Left hindlimb (tissue), 1 donor: ENCODE measurements at regions not wholly inside any gene's neighbourhood (a gene's known extent, or its start where the extent isn't known, plus 50 kb on each side); places are given as distances from the start of the nearest gene placed in this dataset.

ENCODE experiments used
- DNase-seq: peaks from one replicate; pipeline ENCODE4 v3.0.0-alpha.2; 2018

- DNase-seq = no peak
These were observed 427.2 kb downstream of the COG6 start for GRCh38 chr13:40082639-40083038.

GRCh38 chr13:40083841-40084240 is 428.4 kb downstream of the COG6 start:
- no peak for DNase-seq

DNA sequence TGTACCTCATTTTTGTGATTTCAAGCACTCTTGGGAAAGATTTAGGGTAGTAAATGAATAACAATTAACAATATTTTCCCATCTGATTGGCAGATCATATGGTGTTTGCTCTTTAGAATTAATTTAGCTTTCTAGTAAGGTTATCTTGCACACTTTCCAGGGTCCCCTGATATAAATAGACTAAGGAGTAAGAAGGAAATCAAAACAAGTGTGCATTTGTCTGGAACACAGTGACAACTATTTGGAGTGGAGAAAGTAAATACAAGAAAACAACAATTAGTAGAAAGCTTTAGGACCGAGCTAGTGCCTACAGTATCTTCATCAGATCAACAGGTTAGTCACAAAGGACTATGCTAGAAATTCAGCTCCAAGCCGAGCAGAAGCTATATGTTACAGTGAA is 429.5 kb downstream of the COG6 start:
- DNase-seq = no peak

DNA sequence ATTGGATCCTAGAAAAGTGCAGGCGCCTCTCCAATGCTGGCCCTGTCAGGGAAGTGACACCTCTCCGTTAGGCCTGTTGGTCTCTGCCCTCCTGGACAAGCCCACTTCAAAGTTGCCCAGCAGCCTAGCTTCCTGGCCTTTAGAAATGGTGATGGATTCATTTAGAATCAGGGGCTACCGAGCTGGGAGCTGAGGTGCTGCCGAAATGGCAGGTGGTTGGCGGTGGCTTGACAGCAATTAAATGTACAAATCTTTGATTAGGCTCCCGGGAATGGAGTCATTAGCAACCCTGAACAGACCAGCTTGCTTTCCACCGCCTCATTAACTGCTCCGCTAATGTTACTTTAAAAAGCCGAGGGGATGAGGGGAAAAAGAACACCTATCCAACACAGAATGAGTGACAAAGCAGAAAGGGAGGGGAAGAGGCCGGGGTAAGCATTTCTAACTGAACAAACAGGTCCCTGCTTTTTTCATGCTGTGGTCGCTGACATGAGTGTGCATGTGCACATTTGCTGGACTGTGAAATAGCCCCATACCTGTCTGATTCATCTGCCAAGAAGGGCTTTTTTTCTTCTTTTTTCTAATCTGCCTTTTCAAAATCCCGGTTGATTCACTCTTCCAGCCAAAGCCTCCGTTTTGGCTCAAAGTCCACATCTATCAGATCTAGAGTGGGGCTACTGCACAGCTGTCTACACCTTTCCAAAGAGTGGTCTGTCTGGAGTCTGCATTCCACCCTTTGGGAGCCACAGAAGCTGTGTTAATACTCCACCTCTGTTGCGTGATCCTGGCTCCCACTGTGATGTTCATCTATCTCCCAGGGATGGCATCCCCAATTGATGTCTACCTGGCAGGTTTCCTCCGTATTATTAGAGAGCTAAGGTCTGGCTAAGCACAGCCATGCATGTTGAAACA is 431.9 kb downstream of the COG6 start:
- DNase-seq = no peak

DNA sequence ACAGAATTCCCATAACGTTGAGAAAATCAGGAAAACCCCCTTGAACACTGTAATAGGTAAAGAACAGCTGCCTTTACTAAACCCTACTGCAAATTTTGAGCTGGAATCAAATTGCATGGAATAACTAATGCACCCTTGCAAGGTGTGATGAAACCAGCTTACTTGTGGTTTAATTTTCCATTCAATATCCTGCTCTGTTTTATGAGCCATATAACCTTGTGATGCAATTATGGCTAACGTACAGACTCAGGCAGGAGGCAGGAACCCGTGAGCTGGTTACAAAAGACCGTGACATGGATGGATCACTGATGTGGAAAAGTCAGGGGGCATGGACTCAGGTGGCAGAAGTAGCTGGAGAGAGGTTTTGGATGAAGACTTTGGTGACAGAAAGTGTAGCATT is 438.6 kb downstream of the COG6 start:
- DNase-seq = no peak

DNA sequence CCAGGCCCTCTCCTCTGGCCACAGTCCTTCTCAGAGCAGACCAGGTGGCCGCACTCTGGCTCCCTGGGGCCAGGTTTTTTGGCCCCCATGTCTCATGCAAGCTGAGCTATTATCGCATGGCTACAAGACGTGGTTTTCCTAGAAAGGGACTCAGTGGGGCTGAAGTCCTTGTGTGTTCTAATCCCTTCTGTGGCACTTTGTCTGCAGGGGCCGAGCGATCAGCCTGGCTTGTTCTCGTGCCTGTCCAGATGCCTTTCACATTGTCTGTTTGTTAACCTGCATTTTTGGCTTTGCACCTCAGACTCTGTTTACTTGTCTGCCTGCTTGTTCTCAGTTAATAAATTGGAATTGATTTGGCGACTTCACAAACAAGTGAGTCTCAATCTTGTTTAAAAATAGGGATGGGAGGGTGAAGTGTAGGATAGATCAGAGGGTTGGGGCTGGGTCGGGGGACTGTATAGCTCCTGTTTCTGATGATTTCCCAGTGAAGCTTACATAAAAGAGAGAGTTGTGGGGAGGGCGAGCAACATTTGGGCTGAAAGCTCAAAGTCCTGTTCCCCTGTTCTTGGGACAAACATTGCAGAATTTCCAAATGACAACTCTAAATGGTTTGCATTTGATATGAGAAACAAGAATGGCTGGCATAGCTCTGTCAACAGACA is 440.4 kb downstream of the COG6 start:
- DNase-seq = no peak

DNA sequence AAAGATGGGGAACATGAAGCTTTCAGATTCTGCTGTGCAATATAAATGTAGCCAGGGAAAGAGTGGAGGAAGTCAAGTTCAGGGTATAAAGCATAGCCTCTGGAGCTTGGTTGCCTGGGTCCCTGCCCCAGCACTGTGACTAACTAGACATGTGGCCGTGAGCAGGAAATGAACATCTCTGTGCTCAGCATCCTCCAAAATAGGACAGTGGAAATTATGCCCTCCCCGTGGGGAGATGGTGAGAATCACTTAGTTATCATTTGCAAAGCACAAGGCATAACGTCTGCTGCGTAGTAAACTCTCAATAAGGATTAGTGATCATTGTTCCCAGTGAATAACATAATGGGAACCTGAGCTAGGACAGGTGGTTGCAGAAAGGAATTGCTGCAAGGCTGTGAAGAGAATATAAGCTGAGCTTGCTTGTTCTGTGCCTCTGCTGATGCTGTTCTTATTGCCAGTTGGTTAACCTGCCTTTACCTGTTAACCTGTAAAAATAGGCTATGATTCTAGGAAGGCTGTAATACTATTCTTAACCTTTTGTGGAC is 441.0 kb downstream of the COG6 start:
- DNase-seq = no peak

- DNase-seq = no peak
These were observed 442.8 kb downstream of the COG6 start for GRCh38 chr13:40098246-40098645.

DNA sequence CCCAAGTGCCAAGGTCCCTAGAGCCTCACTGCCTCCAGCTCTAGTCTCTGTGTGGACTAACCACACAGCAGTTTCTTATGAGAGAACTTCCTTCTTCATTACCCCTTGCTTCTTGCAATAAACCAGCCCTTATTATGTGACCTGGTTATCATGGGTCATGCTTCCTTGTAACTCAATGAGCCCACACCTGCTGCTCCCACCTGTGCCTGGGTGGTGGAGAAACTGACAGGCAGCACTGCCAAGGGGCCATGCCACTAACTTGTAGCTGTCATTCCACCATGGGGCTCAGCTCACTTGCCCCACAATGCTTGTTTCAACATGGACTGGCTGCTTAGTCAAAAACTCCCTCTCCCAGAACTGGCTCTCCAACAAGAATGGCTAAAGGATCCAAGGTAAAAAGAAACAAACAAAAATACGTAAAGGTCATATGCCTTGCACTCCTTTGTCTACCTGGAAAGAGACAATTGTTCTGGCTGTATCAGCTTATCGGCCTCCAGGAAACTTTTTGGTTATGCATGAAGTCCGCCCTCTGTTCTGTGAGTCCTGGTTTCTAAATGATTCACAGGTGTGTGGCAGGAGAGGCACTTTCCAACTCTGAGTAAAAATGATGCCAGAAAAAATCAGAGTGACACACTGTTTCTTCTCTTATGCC is 446.4 kb downstream of the COG6 start:
- no peak for DNase-seq

- no peak for DNase-seq
These were observed 446.9 kb downstream of the COG6 start for GRCh38 chr13:40102360-40102727.

GRCh38 chr13:40102854-40103253 is 447.4 kb downstream of the COG6 start:
- DNase-seq = no peak

GRCh38 chr13:40103864-40104263 is 448.4 kb downstream of the COG6 start:
- DNase-seq = no peak

DNA sequence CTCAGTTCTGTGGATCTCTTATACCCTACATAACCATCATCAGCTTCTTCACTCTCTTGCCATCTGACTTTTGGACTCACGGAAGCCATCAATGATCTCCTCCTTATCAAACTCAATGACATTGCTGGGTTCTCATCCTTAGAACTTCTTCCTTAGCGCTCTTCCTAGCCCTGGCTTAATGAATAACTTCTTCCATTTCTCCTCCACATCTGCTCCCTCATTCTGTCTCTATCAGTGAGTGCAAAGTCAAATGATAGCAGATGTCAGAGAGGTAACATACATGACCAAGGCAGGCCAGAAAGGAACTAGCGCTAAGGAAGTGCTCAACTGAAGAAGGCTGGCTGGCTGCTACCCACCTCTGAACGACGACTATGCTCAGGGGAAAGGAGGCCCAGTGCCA is 449.8 kb downstream of the COG6 start:
- no peak for DNase-seq

- no peak for DNase-seq
These were observed 453.9 kb downstream of the COG6 start for GRCh38 chr13:40109351-40109844.

- DNase-seq = no peak
These were observed 458.3 kb downstream of the COG6 start for GRCh38 chr13:40113643-40114304.

- no peak for DNase-seq
These were observed 458.9 kb downstream of the COG6 start for GRCh38 chr13:40114305-40114896.

DNA sequence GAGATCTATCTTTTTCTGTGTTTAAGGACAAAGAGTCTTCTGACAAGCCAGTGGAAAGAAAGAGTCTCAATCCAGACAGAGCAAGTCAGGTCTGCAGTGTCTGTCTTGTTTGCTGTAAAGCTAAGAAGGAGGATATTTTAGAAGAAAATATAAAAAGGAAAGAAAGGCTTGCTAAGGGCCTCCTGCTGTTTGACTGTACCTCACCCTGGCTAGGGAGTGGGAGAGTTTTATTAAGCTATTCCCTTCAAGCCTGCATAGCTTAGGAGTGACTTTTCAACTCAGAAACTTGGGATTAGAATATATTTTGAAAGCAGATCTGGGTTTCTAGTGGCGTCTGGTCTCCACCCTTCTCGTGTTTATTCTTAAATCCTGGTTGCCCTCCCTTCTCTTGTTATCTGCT is 460.0 kb downstream of the COG6 start:
- no peak for DNase-seq

DNA sequence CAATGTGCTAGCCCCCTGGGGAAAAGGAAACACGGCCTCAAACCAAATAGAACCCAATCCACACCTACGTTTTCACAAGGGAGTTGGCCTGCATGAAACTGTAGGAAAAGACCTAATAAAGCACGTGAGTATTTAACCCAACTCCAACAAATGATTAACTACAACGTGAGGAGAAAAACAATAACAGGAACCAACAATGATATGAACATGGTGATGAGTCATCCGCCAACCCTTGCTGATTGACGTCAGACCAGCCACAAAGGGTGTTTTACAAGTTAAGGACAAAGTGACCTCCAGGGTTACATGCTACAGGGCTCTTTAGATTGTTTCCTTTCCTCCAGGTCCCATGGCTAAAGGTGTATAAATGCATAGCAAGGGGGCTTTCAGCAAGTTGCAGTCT is 460.5 kb downstream of the COG6 start:
- DNase-seq = no peak

DNA sequence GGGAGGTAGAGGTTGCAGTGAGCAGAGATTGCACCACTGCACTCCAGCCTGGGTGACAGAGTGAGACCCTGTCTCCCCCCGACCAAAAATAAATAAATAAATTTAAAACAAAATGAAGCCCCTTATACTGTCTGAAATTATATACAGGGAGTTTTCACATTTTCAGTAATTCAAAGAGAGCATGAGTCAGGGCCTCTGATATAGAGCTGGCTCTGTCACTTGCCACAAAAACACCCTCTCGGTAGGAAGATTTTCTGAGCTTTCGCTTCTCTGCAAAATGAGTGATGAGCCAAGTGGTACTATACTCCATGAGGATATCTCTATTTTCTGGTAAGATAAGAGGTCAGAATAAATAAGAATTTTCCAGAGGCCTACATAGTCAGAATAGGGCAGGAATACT is 462.9 kb downstream of the COG6 start:
- no peak for DNase-seq

DNA sequence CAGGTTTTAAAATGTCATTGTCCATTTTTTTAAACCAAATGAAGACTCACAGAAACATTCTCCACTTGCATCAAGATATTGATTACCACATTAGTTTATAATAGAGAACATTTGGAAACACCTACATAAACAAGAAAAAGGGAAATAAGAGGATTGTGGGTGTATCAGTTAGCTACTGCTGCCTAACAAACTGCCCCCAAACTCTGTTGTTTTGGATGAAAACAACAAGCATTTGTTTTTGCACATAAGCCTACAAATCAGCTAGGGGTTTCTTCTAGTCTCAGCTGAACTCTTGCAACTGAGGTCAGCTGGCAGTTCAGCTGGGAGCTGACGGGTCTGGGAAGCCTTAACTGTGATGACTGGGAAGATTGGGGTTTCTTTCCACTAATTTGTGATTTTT is 464.4 kb downstream of the COG6 start:
- no peak for DNase-seq

GRCh38 chr13:40120288-40120687 is 464.8 kb downstream of the COG6 start:
- DNase-seq = no peak

GRCh38 chr13:40120781-40121180 is 465.3 kb downstream of the COG6 start:
- DNase-seq = no peak

GRCh38 chr13:40121722-40122121 is 466.3 kb downstream of the COG6 start:
- no peak for DNase-seq
